HT1080 (cell line): ENCODE measurements at regions not wholly inside any gene's neighbourhood (a gene's known extent, or its start where the extent isn't known, plus 50 kb on each side); places are given as distances from the start of the nearest gene placed in this dataset.
"Not testable (repeated sequence)": the region's sequence is repeated elsewhere in the genome, so short reads cannot be mapped to it uniquely, and the experiment has no call there.

Source experiments
- DNase-seq: peaks from one replicate; pipeline ENCODE4 v3.0.0-alpha.2; 2015; ENCODE audit warnings: low read depth

DNA sequence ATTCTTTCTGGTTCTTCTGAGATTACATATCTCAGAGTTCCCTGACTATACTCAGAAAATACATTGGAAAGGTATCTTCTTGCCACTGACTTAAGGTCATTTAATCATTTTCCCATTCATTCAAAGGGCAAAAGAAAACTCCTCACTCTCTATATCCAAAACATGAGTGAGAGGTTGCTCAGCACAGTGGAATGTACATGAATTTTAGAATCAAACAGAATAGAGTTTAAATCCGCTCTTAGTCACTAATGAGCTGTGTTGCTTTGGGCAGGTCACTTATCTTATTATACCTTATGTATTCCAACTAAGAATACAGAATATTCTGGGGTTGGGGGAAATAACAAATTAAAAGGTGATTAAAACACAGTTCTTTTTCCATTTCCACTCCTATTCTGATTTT lies 452.6 kb upstream of the KLF12 start:
- peak; percentile 8 for DNase-seq

DNA sequence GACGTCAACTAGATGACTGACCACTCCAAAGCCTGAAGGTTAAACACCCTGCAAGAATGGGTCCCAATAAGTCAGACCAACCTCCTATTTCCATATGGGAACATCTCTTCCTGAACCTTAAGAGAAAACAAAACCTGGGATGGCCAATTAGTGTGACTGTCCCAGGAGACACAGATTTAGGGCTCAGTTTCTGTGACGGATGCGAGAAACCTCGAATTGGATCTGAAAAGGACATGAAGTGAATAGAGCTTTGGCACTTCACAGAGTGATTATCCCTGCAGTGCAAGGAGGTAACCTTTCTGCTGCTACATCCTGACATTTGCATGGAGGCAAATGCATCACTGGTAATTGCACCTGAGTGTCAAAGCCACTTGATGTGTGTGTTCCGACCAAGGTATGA lies 442.2 kb upstream of the KLF12 start:
- no peak for DNase-seq

DNA sequence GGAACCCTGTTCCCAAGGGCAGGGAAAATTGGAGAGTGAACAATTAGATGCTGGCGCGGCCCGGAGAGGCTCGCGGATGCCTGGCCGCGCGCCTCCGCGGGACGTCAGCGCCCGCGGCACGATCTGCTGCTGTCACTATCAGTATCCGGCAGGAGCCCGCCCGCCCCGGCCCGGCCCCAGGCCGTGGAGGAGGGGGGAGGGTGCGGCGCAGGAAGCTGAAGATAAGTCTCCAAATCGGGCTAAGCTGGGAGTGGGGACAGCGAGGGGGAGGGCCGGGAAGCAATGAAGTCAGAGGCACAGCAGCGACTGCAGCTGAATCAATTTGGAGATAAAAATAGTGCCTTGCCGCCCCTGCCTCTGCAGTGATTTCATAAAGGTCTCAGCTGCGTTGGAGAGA lies 441.5 kb upstream of the KLF12 start:
- peak; percentile 59 for DNase-seq

DNA sequence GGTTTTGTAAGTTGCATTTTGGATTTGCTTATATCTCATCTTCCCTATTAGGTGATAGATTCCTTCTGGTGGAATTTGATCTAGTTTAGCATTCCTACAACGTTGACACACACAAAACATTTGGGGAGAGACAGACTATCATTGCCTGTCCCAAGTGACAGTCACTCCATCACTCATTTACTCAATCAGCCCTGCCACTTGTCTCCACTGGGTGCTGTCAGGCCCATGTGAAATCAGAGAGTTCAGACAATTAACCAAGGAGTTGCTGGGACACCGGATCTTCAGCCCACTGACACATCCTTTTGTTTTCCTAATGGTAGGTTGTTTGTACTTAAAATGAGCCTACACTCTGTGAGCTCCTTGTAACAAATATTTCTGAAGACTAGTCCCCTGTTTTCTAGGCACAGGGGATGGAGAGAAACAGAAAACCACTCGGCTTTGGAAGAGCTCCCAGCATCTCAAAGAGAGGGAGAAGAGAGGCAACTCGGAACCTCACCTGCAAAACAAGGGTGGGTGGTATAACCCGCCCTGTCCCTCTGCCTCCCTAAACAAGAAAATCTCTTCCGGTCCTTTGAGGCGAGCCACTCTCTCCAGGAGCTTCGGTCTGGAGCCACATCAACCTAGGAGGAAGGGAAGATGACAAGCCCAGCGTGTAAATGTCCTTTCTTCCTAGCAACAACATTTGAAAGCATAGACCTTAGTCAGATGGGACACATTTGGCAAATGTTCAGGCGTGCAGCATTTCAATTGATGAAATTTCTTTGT lies 440.9 kb upstream of the KLF12 start:
- no peak for DNase-seq

DNA sequence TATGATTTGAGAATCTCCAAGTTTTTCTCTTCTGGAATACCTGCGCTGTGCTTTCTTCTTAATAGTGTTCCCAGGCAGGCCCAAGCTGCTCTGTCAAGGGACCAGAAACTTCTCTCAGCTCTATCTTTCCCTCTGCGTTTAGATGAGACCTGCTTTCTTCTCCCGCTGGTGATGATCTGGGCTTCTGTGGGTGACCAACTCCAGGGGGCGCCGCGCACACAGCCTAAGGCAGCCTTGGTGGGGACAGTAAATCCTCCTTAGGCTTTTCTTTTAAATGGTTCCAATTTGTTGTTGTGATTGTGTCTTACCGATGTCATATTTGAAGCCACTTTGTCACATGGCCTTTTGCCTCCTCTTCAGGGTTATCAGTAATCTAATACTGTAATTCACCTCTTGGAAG lies 439.4 kb upstream of the KLF12 start:
- DNase-seq, result no peak

DNA sequence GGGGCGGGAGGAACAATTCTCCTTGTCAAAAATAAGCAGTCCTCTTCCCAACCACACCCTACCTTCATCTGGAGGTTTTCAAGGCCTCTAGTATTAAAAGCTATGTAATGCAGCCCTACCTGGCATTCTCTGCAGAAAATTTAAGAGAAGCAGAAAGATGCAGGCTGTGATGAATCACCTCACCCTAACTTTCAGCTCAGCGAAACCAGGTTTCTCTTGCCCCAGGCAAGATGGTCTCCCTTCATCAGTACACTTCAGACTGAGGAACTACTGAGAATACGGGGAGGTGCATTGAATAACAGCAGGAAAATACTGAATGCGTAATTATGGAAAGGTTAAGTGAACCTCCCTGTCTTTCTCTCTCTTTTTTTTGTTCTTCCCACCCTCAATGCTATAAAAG lies 437.6 kb upstream of the KLF12 start:
- DNase-seq, result no peak

DNA sequence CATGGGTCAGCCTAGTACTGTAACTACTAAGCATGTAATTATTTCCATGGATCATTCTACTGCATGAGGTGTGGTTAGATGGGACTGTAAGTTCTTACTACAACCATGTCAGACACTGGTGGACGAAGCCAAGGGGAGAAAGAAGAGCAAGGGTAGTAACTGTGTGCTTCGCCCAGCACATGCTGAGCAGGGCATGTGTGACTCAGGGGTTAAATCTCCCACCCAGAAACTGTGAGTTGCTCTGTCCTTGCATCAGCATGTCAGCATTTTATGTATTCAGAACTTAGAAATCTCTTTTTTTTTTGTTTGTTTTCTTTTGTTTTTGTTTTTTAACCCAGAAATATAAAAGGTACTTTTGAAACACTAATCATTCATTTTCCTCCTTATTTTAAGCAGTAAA lies 436.6 kb upstream of the KLF12 start:
- no peak for DNase-seq

DNA sequence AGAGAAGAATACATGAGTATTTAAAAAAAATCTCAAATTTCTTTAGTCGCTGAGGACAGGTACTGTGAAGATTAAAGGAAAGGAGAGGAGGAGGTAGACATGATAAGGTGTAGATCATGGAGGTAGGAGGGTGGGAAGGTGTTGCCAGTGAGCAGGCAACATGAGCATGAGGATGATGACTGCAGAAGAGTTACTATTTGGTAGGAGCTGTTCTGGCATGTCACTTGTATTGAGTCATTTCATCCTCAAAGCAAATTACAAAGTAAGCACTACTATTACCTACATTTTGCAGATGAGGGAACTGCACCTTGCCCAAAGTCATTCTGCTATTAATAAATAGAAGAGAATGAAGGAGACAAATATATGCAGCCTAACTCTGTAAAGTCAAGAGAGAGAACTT lies 435.8 kb upstream of the KLF12 start:
- DNase-seq, result no peak

DNA sequence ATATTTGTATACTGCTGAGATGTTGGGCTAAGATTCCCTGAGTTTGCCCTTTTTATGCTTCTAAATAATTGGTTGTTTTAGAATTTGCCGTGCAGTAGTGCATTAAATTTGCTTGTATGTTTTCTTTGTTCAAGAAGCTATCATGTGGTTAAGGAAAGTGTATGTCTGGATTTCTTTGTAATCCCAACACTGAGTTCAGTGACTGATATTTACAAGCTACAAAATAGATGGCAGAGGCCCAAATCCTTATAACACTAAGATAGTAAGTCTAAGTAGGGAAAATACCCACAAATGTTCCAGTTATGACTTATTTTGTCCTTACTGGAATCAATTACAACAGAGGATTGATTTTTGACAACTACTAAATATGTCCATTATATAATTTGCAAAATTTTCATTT lies 435.0 kb upstream of the KLF12 start:
- DNase-seq, result no peak

DNA sequence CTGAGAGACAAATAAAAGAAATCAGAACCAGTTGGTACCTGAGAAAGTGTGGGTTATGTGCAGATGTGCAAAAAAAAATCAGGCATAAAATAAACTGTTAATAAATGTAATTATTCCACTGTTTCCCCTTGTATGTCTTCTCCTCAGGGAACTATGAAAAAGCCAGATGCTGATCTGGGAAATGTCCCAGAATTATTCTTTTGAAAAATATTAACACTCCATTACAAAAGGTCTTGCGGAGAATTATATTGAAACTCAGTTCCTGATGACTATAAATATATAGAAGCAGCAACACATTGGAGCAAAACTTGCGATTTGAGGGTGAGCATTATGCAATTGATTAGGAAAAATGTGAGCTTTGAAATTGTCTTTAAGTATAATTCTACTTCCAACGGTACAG lies 433.3 kb upstream of the KLF12 start:
- DNase-seq, result no peak

DNA sequence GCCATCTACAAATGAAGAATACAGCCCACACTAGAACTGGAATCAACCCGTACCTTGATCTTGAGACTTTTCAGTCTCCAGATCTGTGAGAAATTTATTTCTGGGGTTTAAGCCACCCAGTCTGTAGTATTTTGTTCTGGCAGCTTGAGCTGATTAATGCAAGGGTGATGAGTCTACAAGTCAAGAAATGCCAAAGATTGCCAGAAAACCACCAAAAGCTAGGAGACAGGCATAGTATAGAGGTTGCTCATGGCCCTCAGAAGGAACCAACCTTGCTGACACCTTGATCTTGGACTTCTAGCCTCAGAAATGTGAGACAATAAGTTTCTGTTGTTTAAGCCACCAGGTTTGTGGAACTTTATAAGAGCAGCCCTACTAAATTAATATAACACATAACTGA lies 428.2 kb upstream of the KLF12 start:
- DNase-seq, result peak; percentile 27

DNA sequence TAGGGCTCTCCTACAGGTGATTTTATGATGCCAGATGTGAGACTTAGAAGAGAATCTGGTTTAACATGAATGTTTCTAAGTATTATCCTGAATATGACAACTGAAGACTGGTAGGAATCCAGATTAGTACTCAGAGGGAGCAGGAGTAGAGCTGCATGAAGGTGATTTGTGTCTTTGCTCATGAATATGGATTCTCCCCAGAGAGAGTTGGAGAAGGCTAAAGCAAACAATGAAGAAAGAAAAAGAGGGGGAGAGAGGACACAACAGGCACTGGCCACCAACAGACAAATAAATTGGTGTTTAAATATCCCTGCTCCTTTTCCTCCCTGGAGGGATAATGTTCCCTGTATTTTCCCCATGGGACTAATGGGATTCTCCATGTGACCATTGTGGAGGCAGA lies 427.0 kb upstream of the KLF12 start:
- no peak for DNase-seq

DNA sequence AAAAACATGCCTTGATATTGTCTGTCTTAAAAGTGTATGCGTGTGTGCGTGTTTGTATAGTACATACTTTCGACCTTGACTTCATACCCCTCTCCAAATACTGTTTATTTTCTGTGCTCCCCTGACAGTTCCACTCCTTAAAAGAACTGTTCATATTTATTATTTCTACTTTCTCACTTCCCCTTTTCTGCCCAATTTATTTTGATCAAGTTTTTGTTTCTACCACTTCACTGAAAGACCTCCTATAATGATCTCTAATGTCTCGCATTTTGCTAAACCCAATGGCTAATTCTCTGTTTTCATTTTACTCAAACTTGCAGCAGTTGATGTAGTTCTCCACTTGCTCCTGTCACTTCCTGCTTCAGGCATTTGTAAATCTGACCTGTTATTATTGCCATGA lies 426.1 kb upstream of the KLF12 start:
- DNase-seq, result no peak

DNA sequence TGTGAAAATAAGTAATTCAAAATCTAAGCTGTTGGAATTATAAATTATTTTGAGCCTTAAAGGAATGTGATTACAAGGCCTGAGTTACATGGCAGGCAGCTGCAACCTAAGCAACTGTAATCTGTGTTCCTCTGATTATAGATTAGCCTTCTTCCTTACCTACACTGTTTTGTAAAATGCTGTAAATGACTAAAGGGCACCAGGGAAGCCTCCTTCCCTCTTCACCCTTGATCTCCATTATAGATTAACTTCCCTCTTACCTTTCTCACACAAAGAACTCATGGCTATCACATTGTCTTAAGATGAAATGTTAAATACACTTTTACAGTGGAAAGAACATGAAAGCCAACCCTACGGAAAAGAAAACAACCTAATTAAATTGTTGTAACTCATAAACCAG lies 423.7 kb upstream of the KLF12 start:
- no peak for DNase-seq

DNA sequence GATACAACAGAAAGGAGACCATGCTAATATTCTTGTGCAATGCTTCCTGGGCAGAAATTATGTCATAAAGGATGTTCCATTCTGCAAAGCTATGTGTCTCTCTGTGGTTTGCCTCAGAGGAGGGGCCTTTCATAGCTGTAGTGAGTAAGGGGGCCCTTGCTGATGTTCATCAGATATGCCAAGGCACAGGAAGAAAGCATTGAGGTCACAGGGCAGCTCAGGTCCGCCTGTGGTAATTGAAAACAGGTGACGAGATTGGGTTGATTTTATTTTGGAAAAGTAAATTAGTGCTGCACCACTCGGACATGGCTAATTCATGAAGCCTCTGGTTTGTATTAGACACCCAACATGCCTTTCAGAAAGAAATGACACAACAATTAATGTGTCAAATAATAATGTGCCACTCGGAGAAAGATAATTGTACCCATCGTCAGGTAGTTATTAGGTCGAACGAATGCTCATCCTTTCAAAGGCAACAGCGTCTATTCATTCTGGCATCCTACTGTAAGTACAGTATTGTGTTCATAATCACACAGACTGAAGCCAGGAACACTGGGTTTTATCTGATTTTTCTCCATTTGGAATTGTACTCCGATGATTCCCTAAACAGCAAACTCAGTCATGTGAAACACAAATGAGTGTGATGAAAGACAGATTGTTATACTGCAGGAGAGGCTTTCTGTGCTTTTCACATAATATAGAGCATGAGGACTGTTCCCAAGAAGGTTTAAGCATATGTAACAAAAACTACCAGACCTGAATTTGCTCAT lies 421.6 kb upstream of the KLF12 start:
- no peak for DNase-seq

DNA sequence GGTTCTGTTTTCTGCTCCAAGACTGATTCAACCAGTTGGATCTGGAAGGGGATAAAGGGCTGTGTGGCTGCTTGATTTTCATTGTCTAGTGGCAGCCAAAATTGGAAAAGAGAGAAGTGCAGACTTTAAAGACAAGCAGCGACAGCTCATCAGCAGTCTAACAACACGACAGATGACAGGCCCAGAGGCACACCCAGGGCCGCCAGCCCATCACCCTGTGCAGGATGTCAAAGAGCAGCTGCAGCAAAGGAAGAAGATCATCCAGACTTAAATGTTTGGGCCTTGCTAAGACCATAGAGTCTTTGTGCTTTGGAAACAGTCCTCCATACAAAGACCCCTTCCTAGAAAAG lies 421.0 kb upstream of the KLF12 start:
- DNase-seq, result no peak

DNA sequence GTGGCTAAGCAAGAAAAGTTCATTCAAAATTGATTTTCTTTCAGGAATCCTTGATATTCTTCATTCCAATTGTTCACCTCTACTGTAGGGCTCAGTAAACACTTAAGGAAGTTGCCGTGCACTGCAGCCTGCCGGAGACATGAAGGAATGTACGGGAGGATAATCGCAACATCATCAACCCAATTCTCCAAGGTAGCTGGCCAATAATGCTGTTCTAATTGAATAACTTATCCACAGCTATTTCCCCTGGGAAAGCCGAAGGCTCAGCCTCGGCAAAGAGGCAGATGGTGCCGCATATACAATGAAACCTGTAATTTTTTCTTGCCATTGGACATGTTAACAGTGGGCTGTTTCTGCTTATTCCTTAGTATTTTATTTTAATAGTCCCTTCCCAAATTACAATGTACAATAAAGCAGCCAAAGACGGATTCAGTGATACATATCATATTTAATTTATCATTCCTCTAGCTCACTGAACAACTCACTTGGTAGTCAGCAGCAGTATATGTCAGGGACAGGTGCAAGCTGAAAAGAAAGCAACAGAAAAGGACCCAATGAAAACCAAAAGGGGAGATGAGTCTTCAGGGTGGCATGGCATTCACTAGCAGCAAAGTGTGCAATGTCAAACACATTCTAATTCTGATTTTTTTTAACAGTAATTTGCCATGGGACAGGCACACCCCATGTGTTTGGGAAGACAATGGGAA lies 420.5 kb upstream of the KLF12 start:
- DNase-seq, result no peak

DNA sequence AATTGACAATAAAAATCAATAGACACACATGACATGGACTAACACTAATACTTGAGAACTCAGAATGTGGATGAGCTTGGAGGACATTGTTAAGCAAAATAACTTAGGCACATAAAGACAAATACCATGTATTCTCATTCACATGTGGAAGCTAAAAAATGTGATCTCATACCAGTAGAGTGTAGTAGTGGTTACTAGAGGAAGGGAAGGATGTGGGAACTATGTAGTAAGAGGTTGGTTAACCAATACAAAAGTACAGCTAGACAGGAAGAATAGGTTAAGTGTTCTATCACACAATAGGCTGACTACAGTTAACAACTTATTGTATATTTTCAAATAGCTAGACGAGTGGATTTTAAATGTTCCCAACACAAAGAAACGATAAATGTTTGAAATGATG lies 415.8 kb upstream of the KLF12 start:
- peak; percentile 41 for DNase-seq

DNA sequence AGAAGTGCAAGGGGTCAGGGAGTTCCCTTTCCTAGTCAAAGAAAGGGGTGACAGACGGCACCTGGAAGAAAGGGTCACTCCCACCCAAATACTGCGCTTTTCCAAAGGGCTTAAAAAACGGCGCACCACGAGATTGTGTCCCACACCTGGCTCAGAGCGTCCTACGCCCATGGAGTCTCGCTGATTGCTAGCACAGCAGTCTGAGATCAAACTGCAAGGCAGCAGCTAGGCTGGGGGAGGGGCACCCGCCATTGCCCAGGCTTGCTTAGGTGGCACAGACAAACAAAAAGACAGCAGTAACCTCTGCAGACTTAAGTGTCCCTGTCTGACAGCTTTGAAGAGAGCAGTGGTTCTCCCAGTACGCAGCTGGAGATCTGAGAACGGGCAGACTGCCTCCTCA lies 402.4 kb upstream of the KLF12 start:
- not testable (repeated sequence) for DNase-seq

DNA sequence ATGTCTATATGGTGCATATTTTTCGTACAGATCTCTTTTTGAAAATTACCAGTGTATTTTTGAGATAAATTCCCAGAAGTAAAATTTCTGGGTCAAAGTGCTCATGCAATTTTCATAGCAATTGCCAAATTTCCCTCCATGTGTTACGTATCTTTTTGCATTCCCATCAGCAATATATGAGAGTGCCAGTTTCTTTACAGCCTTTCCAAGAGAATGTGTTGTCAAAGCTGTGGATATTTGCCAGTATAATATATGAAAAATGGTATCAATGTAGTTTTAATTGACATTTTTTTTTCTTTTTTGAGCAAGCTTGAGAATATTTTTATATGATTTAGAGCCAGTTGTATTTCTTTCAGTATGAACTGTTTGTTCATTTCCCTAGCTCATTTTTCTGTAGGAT lies 399.0 kb upstream of the KLF12 start:
- no peak for DNase-seq

DNA sequence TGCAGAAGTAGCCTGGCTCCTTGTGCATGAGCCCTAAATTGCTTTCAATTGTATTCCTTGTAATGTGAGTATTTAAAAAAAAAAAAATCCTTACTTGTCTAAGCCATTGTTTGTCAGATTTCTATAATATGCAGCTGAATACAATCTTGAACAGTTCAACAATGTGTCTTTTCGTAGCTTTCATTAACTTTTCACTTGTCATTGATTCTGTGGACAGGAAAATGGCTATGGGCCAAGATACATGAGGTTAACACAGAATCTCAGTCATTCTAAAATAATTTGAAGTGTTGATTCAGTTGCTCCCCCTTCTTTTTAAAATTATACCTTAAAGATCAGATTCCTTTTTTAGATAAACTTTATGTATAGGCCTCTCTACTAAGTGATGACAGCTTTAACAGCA lies 395.8 kb upstream of the KLF12 start:
- DNase-seq, result no peak

DNA sequence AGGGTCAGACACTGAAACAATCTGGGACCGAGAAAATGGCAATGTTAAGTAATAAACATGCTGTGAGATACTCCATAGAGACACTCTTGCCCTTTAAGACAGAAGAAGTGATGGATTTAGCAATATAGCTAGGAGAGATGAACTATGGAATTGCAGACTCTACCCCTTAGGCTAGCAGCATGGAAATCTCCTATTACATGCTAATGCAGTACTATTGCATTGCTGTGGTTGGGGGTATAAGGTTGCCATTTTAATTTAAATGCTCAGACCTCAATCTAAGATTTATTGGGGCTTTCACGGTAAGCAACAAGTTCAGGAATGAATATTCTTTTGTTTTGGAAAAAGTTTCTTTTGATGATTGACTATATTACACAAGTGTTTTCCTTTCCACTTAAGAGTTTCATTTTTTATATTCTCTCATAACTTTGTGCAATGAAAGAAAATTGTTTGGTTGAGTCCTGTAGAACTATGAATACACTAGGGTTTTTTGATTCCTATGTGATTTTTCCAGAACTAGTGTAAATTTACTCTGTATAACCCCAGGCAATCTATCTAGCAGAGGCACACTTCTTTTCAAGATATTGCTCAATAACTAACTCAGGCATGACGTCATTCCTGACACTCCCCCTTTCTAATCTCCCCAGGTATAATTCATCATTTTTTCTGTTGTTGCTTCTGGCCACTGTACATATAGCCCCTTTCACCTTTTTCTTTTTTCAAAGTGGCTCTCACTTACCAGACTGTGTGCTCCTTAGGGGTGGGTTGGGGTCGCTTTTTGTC lies 394.7 kb upstream of the KLF12 start:
- no peak for DNase-seq
